AG04449 (cell line): ENCODE measurements at regions not wholly inside any gene's neighbourhood (a gene's known extent, or its start where the extent isn't known, plus 50 kb on each side); places are given as distances from the start of the nearest gene placed in this dataset.

Experiments used
- CTCF ChIA-PET: fragments of 350-600 bp; formaldehyde crosslinking; extraction: SDS; loops from one replicate; lab custom pipeline; 2021; ENCODE audit warnings: antibody characterized with exemption; lab: Yijun Ruan, JAX
- POLR2A ChIA-PET: fragments of 400-600, 350-600 bp; formaldehyde crosslinking; extraction: SDS; loops from one replicate; lab custom pipeline; 2020; ENCODE audit warnings: antibody characterized with exemption, inconsistent platforms; lab: Yijun Ruan, JAX
- DNase-seq: peaks from one replicate; pipeline ENCODE4 v3.0.0-alpha.2; 2010; ENCODE audit warnings: low read depth, low spot score
- H3K4me3 ChIP-seq: 2 replicates; pipeline ENCODE4 v1.5.1; 2011; ENCODE audit warnings: low read depth, mild to moderate bottlenecking, control low read depth, low read length
- CTCF ChIP-seq: IDR thresholded peaks from one replicate; pipeline ENCODE4 v1.5.1; 2011; ENCODE audit warnings: mild to moderate bottlenecking, moderate library complexity, low read length, control low read depth, inconsistent platforms; ENCODE audit not compliant: insufficient read depth; ENCODE audit errors: missing control alignments

GRCh38 chr4:20639346-20639745 is 60.9 kb upstream of the PACRGL start:
- ChIA-PET CTCF (no interaction called here), POLR2A (no interaction called here)
- DNase-seq: no peak
- TF ChIP-seq CTCF: no peak
- H3K4me3 ChIP-seq: no peak overlapping the region

- TF ChIP-seq CTCF: no peak
- DNase-seq: no peak
- CTCF ChIA-PET: no interaction called here
Measured at GRCh38 chr4:20640989-20641388, 59.3 kb upstream of the PACRGL start.

GRCh38 chr4:20641976-20642375 is 58.3 kb upstream of the PACRGL start:
- CTCF ChIA-PET: no interaction called here
- no peak for TF ChIP-seq CTCF
- H3K4me3 ChIP-seq: no peak overlapping the region
- no peak for DNase-seq
- POLR2A ChIA-PET: no interaction called here

More at GRCh38 chr4:20640989-20641388, 59.3 kb upstream of the PACRGL start:
- H3K4me3 ChIP-seq: no peak overlapping the region
- POLR2A ChIA-PET: no interaction called here

- no peak overlapping the region for H3K4me3 ChIP-seq
- TF ChIP-seq CTCF: no peak
- no peak for DNase-seq
- ChIA-PET POLR2A (no interaction called here), CTCF (no interaction called here)
Measured at GRCh38 chr4:20643631-20644030, 56.6 kb upstream of the PACRGL start.

- CTCF ChIA-PET: no interaction called here
Measured at GRCh38 chr4:20645236-20645635, 55.0 kb upstream of the PACRGL start.

GRCh38 chr4:20646287-20646686 is 54.0 kb upstream of the PACRGL start:
- ChIA-PET CTCF (no interaction called here), POLR2A (no interaction called here)
- no peak overlapping the region for H3K4me3 ChIP-seq
- no peak for TF ChIP-seq CTCF
- DNase-seq: no peak

More at GRCh38 chr4:20645236-20645635, 55.0 kb upstream of the PACRGL start:
- POLR2A ChIA-PET: no interaction called here
- no peak for DNase-seq
- no peak for TF ChIP-seq CTCF
- H3K4me3 ChIP-seq: no peak overlapping the region
